Tibial nerve (tissue), 3 donors: ENCODE measurements at regions not wholly inside any gene's neighbourhood (a gene's known extent, or its start where the extent isn't known, plus 50 kb on each side); places are given as distances from the start of the nearest gene placed in this dataset.

Experiments
- CTCF ChIP-seq, 5 experiments: fragments of 200-600 bp in 3 of 5; fragments of 450-650 bp in 2 of 5; sonication (generic) in 3 of 5; IDR thresholded peaks; one replicate each; pipeline ENCODE4 v1.5.1; 2016 to 2019; ENCODE audit warnings: antibody characterized with exemption in 5 of 5, mild to moderate bottlenecking in 3 of 5, moderate library complexity in 2 of 5
- POLR2A ChIP-seq, 2 donors: fragments of 450-650 bp; IDR thresholded peaks; one replicate each; pipeline ENCODE4 v1.6.1; 2017; ENCODE audit warnings: antibody characterized with exemption in 2 of 2, mild to moderate bottlenecking in 2 of 2, moderate library complexity in 2 of 2

GRCh38 chr15:53009093-53009492 lies 219.0 kb upstream of the ONECUT1 start:
- no peak for TF ChIP-seq CTCF (IDR thresholded peaks at IDR 0.05)
- TF ChIP-seq POLR2A (IDR thresholded peaks at IDR 0.05), result no peak
